ENCODE measurements at regions not wholly inside any gene's neighbourhood (a gene's known extent, or its start where the extent isn't known, plus 50 kb on each side); places are given as distances from the start of the nearest gene placed in this dataset.

GRCh38 chr5:130243641-130244040 lies 339.4 kb downstream of the CHSY3 start:
- intact Hi-C loops (cut with micrococcal nuclease), result no loop called here
- ChIA-PET POLR2A (interaction anchor here (0.6 to 1.2 kb wide), 3 partner anchors 12 to 340 kb away, joined by 3 read pairs; no protein-coding TSS in a partner anchor), CTCF (interaction anchor here (0.6 to 1.1 kb wide), 2 partner anchors 11 to 29 kb away, joined by 3 read pairs; no protein-coding TSS in a partner anchor)
- BruUV-seq (replicated peaks), result no TSS peak
- no peaks in the 10 kb centered on the region for H3K36me3 Mint-ChIP-seq (ENCODE audit: insufficient read depth, unreplicated experiment)
- DNase-seq (ENCODE audit: unreplicated experiment), result no peak
- TF ChIP-seq CTCF (IDR thresholded peaks at IDR 0.05; ENCODE audit: unreplicated experiment), result no peak
- H3K27me3 Mint-ChIP-seq (ENCODE audit: insufficient read depth, unreplicated experiment), result no peaks in the 10 kb centered on the region
- no peaks in the 10 kb centered on the region for H3K4me1 Mint-ChIP-seq (ENCODE audit: insufficient read depth, unreplicated experiment)
- no peak overlapping the region for H3K4me3 Mint-ChIP-seq (ENCODE audit: unreplicated experiment)
- no peaks in the 10 kb centered on the region for H3K9me3 Mint-ChIP-seq (ENCODE audit: unreplicated experiment)
- no peak overlapping the region for H3K27ac Mint-ChIP-seq (ENCODE audit: low read depth, unreplicated experiment)

- Mint-ChIP-seq H3K9me3 (ENCODE audit: unreplicated experiment) (no peaks in the 10 kb centered on the region), H3K27me3 (ENCODE audit: insufficient read depth, unreplicated experiment) (no peaks in the 10 kb centered on the region), H3K36me3 (ENCODE audit: insufficient read depth, unreplicated experiment) (no peaks in the 10 kb centered on the region), H3K27ac (ENCODE audit: low read depth, unreplicated experiment) (no peak overlapping the region), H3K4me3 (ENCODE audit: unreplicated experiment) (no peak overlapping the region), H3K4me1 (ENCODE audit: insufficient read depth, unreplicated experiment) (no peaks in the 10 kb centered on the region)
- POLR2A ChIA-PET, result interaction anchor here (0.6 to 1.4 kb wide), 4 partner anchors 9 to 811 kb away, joined by 3 to 5 read pairs (median 3); no protein-coding TSS in a partner anchor
- BruUV-seq (replicated peaks), result no TSS peak
- DNase-seq (ENCODE audit: unreplicated experiment), result no peak
- intact Hi-C loops (cut with micrococcal nuclease), result no loop called here
- no peak for TF ChIP-seq CTCF (IDR thresholded peaks at IDR 0.05; ENCODE audit: unreplicated experiment)
- CTCF ChIA-PET, result no interaction called here
Observed at GRCh38 chr5:130237721-130238120, 333.5 kb downstream of the CHSY3 start.
